GM21447 (cell line): ENCODE measurements at regions not wholly inside any gene's neighbourhood (a gene's known extent, or its start where the extent isn't known, plus 50 kb on each side); places are given as distances from the start of the nearest gene placed in this dataset.

ENCODE experiments used
- ATAC-seq: cut with Tn5 transposase; IDR thresholded peaks from one replicate; pipeline ENCODE4 v1.9.1; 2021; ENCODE audit not compliant: unreplicated experiment

DNA sequence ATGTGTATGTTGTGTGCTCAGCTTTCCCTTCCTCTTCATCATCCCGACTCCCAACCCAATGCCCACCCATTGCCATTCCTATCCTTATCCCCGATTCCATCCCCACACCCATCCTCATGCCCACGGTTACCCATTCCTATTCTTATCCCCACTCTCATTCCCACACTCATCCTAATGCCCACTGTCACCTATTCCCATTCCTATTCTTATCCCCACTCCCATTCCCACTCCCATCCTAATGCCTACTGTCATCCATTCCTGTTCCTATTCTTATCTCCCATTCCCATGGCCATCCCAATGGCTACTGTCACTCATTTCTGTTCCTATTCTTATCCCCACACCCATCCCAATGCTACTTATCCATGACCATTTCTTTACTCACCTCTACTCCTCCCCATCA lies 254.1 kb downstream of the DHX35 start:
- ATAC-seq: no peak

DNA sequence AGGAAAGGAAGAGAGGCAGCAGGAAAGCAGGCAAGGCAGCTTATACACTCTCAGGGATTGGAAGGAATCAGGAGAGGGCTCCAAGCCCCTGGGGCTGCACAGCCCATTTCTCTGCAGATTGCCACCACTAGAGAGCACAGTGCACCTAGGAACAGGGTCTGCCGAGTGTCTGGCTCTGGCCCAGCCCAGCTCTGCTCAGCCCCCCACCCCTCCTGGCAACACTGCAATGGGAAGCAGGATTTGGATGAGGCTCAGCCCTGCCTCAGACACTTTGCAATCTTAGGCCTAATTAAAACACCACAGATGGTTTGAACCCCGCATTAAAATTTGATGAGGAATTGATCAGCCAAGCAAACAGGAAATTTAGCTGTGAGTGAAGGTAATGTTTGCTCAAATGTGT lies 252.7 kb downstream of the DHX35 start:
- ATAC-seq: no peak

DNA sequence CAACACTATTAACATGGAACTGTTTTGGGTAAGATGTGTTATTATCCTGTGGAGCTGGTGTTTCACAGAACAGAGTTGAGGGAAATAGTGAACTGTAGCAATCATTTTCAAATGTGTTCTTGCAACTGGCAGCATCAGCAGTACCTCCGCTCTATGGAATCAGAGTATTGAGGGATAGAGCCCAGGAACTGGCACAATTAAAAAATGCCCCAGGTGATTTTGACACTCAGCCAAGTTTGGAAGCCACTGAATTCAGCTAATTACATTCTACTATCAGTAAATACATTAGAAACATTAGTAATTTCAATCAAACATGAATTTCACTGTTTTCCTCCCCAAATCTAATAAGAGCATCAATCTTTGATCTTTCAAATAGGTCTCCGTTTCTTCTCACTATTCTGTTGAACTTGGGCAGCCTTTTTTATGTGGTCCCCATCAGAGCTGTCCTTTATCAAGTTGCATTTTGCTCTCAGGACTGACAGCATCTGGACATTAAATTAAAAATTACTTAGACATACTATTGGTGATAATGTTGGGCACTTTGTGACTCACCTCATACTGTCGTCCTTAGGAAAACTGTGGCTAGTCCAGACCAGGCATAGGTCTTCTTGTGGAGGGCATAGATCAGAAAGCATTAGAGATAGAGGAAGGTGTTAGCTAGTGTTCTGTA lies 251.5 kb downstream of the DHX35 start:
- no peak for ATAC-seq

DNA sequence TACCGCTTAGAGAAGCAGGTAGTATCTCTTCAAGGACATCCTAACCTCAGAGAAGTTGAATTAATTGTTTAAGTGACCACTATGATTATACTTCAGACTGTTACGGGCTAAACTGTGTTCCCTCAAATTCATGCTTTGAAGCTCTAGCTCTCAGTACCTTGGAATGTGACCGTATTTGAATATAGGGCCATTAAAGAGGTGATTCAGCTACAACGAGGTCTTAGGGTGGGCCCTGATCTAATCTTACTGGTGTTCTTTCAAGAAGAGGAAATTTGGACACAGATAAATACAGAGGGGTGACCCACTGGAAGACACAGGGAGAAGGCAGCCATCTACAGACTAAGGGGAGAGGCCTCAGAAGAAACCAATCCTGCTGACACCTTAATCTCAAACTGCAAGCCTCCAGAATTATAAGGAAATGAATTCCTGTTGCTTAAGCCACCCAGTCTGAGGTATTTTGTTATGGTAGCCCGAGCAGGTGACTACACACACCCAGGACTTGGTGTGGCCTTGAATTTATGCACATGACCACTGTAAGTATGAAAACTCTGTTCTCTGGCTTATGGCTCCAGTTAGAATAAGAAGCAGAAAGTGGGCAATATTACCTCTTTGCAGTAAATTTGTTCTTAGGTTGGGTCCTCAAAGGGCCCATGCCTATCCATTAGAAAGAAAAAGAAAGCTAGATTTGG lies 249.1 kb downstream of the DHX35 start:
- ATAC-seq: no peak

DNA sequence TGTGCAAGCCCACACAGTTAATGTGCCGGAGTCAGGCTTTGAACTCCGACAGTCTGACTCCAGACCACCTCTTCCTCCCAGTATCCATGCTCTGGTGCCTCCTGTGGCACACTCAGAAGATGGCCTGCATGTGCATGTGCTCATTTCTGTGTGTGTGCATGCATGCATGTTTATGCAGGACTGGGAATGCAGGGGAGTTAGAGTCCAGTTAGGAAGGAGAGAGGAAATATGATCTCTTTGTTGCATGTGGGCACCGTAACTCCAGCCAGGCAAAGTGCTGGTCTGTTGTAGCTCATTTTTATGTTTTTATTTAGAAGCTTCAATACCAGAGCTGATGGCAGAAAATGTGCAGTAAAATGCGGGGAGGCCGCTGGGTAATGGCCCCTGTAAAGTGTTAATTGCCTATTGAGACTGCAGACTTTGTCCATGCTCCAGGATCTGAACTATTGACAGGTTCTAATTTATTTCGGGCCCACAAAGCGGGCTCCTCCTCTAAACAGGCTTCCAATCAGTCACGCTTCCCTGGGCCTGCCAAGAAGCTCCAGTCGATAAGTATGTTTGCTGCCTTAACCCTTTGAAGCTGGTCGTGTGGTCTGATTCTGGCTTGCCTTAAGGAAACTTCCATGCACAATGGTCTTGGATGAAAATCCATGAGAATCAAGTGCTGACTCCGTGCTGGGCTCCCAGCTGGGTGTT lies 248.3 kb downstream of the DHX35 start:
- no peak for ATAC-seq

DNA sequence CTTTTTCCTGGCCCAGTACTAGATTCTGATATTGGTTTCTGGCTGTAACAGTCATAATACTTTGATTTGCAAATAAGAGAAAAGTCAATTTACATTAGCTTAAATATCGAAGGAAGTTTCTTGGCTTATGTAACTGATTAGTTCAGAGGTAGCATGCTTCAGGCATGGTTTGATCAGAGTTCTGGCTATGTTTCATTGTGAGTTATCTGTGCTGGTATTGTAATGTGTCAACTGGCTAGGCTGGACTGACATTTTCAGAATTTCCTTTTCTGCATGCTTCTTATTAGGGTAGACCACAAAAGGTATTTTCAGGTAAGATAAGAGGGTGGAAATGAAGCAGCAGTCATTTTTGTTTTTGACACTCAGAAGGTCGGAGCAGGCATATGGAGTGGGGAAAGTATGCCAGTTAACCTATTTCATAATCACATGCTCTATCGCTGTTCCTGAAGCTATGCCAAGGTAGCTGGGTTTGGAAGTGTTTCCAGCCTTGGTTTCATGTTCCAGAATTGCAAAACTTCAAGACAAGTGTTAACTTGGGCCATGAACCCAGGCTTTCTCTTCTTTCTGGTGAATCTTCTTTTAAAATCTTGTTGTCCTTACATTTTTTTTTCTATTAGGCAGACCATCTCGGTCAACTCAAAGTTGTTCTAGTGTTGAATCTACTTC lies 244.9 kb downstream of the DHX35 start:
- no peak for ATAC-seq

DNA sequence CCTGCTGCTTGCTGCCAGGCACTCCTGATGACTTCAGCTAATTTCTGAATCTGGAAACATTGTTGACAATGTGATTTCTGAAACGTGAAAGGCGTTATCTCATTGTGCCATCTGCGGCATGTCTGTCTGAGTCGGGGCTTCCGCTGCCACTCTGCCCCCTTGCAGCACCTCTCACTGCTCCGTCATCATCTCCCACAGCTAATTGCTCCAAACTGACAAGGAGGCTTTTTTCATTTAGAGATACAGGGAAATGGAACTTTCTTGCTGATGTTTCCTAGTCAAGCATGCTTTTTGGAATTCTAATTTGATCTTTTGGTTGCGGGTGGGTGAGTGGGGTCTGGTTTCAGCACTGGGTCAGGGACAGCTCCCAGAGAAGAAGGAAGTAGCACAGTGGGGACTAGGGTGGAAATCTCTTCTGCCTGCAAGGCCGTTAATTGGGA lies 233.5 kb downstream of the DHX35 start:
- no peak for ATAC-seq

DNA sequence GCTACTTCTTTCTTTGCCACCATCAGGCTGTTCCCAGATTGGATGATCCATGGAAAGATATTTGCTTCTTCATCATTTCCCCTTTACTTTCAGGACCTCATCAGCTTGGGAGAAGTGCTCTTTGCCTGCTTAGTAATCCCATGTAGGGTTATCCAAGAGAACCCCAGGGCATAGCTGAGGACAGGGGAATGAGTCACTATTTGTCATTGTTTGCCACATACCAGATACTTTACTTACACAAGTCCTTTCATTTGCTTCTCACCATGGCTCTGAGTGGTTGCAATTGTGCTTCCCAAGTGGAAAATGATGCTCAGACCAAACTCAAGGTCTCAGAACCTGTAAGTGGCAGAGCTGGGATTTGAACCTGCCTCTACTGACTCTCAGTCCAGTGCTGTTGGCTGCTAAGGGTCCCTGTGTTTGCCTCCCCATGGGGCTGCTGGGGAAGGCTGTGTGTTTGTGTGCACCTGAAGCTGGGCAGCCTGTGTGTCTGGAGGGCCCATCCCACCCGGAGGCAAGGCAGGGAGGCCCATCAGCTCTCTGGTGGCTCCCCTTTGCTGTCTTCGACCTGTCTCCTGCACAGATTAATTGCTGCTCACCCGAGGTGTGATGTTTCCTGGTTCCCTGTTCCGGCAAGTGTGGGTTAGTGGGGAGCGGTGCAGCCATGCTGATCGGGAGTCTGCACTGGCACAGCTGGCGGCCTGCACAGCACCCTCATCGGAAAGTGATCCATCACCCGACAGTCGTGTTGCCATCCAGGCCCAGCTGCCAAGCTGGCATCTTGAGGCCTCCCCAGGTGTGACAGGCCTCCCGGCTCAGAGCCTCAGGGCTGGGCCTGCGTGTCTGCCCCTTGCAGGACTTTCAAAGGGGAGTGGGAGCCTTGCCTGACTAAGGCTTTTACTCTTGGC lies 228.8 kb downstream of the DHX35 start:
- ATAC-seq: no peak

DNA sequence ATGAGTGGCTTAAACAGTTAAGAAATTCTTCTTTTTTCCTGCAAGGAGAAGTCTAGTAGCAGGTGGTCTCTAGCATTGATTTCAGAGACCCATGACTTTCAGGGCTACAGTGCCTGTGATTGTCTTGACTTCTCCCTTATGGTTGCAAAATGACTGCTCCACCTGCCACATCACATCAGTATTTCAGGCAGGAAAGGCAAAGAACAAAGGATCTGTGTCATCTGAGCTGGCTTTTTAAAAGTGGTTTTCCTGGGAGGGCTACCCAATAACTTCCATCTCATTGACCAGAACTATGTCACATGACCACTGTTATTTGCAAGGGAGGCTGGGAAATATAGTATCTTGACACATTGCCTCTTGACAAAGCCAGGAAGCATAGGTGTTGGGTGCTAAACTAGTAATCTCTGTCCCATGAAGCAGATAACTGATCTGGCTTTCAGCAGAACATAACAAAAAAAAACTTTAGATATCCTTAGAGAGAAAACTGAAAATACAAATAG lies 226.2 kb downstream of the DHX35 start:
- ATAC-seq: no peak

DNA sequence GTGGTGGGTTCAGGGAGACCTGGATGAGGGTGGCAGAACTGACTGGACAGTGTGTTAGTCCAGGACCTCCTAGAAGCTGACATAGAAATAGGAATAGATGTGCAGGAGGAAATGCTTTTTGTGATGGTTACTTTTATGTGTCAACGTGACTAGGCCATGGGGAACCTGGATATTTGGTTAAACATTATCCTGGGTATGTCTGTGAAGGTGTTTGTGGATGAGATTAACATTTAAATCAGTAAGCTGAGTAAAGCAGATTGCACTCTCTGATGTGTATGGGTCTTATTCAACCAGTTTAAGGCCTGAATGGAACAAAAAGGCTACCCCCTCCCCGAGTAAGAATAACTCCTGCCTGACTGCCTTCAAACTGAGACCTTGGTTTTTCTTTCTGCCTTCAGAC lies 219.3 kb downstream of the DHX35 start:
- no peak for ATAC-seq

DNA sequence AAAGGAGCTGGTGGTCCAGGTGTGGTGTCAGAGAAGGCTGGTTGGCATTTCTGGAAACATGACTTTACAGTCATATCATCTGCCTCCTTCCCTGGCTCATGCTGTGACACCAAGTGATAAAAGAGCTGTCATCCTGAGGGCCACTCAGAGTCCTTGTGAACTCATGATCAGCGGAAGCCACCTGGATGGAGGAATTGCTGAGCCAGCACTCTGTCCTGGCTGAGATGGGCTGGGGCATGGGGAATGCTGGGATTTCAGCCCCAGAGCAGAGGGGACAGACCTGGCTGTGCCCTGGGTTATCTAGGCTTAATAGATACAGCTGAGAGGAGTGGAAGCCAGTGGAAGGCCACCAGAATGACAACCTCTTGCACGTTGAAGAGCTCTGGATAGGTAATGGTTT lies 214.3 kb downstream of the DHX35 start:
- ATAC-seq: no peak

DNA sequence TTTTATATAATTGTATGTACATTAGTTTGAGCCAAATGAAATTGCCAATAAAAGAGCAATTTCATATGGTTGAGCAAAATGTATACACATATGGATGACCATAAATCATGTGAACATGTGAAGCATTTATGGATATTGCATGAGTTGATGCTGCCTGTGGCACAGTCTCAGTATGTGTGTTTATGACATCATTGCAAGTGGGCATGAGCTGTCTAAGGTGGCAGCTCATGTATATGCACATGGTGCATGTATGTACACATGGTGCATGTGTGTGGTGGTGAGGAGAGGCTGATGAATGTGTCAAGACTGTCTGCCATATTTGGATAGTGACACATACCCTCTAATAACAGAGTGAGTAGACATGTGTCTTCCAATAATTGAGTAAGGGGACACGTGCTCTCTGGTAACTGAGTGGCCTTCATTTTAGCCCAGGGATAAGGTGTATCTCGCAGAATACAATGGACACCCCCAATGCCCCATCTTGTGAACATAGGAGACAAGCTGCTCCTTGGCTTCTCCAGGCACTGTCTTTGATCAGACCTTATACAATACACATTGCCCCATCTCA lies 208.8 kb downstream of the DHX35 start:
- ATAC-seq: no peak

DNA sequence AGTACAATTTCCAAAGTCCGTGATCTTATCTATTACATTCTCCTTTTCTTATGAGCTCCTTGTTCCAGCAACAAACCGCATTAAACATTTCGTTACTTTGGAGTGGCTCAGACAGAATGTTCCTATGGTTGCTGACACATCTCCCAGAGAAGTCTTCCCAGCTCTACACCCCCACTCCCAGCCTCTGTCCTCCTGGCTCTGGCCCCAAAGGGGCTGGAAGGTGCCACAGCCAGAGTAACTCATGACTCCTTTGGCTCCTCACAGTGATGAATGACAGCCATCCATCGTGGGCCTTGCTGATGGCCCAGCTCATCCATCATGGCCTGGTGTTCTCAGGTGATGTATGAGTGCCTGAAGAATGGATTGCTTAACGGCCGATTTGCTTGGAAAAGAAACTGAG lies 203.0 kb downstream of the DHX35 start:
- no peak for ATAC-seq

DNA sequence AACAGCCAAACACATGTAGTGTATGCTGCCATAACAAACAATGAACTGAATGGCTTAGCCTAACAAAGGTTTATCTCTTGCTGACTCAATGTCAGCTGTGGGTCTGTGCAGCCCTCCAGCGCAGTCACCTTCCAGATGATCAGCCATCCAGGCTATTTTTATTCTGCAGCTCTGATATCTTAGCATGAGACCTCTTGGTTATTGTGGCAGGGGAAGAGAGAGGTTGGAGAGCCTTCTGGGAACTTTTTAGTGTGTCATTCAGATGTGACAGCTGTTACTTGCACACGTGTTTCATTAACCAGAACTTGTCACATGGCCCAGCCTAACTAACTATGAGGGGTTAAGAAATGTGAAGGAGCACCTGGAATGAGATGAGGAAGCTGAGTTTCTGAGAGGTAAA lies 202.5 kb downstream of the DHX35 start:
- no peak for ATAC-seq

DNA sequence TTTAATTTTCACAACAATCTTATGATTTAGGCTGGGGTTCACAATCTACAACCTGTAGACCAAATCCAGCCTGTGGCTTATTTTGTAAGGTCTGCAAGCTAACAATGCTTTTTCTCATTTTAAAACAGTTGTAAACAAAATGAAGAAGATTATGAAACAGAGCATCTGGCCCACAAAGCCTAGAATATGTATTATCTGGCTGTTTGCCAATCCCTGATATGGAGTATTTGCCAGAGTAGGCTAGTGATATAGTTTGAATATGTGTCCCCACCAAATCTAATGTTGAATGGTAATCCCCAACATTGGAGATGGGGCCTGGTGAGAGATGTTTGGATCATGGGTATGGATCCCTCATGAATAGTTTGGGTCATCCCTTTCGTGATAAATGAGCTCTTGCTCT lies 201.8 kb downstream of the DHX35 start:
- no peak for ATAC-seq

DNA sequence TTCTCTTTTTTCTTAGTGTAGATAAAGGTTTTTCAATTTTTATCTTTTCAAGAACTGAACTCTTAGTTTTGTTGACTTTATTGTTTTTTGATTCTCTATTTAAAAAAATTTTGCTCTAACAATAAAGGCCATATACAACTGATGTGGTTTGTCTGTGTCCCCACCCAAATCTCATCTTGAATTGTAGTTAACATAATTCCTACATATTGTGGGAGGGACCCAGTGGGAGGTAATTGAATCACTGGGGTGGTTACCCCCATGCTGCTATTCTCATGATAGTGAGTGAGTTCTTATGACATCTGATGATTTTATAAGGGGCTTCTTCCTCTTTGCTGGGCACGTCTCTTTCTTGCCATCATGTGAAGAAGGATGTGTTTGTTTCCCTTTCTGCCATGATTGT lies 199.8 kb downstream of the DHX35 start:
- ATAC-seq: no peak

DNA sequence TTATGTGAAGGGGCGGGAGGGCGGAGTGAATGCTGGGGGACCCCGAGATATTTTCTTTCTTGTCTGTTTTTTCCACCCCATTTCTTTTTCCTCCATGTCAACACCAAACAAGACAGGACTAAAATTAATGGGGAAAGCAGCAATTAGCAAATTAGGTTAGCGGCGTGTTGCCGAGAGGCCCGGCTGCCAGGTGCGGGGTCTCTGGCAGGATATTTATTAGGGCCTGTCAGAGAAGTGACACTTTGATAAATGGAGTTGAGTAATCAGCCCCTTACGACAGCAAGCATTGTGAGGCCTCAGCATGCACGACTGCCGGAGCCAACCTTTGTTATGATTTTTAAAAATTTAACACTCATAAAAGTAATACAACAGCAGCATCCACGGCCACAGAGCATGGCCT lies 193.8 kb downstream of the DHX35 start:
- ATAC-seq: no peak

DNA sequence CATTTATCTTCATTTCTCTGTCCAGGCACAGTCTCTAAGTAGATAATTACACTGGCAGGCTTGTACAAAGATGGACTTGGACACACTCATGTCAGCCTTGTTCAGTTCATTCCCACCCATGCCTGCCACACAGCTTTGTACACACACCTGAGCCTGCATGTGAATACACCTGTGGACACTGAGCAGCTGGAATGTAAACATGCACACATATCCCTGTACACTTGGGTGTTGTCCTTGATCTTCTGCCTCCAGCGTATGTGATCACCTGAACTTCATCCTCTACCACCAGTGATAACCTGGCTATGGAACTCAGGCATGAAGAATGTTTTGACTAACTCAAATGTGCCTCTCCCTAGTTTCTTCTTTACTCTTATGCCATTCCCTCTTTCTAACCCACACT lies 190.6 kb downstream of the DHX35 start:
- ATAC-seq: no peak

DNA sequence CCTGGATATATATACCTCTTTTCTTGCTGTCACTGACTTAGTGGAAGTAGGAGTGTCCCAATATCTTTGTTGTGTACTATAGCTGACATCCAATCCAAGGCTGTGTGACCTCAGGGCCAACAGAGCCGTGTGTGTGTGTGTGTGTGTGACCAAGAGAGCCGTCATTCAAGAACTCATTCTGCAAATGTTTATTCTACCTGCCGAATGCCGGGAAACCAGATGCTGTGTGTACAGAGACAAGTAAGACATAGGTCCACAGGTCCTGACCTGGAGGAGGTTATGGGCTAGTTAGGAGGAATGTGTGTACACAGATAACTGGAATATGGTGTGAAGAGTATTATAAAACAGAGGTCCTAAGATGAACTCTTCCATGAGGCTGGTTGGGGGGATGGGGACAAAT lies 190.0 kb downstream of the DHX35 start:
- no peak for ATAC-seq

DNA sequence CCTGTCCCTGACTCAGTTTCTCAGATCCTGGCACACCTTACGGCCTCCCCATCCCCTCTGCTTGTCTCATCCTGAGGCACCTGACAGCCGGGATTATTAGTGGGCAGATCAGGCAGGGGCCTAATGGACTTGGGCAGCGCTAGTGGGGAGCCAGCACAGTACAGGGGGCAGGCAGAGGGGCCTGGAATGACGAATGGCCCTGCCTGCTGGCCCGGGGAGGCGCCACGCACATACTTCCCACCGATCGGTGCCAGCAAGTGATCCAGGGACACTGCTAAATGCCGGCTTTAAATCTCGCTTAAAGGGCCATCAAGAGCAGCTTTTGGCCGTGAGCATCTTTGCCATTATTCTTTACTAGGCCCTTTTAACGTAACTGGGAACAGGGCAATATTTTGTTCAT lies 188.4 kb downstream of the DHX35 start:
- no peak for ATAC-seq
